K562 (cell line): ENCODE measurements at regions not wholly inside any gene's neighbourhood (a gene's known extent, or its start where the extent isn't known, plus 50 kb on each side); places are given as distances from the start of the nearest gene placed in this dataset.

Experiments
- ATAC-seq: fragments of 200-7000 bp; cut with Tn5 transposase; 3 replicates; pipeline ENCODE4 v1.9.1; 2020; ENCODE audit warnings: moderate library complexity
- BruUV-seq: library from RNA; stranded (reverse); fragments of 400-500 nt; replicated peaks from 2 replicates; lab custom pipeline; 2021; lab: Mats Ljungman, UMichigan
- CTCF ChIA-PET: fragments of 300-600 bp; formaldehyde crosslinking; extraction: SDS; loops from one replicate; lab custom pipeline; 2021; ENCODE audit warnings: low intra/inter-chr PET ratio; lab: Yijun Ruan, JAX
- POLR2A ChIA-PET: fragments of 300-600, 350-650 bp; sonication (Branson Sonifier 250); formaldehyde crosslinking; extraction: SDS; loops from one replicate; lab custom pipeline; 2021; ENCODE audit warnings: antibody characterized with exemption, inconsistent platforms; lab: Yijun Ruan, JAX
- DNase-seq, 4 experiments: peaks; one replicate each; pipeline versions ENCODE4 v3.0.0 to v3.0.0-alpha.2; 2011 to 2018; ENCODE audit warnings: low spot score in 3 of 4, mixed read lengths in 3 of 4; ENCODE audit errors: extremely low read depth in 1 of 4
- FAIRE-seq: peaks from 2 replicates; lab custom pipeline; 2011; peaks lifted over from hg19 to GRCh38; lab: Jason Lieb, UNC
- H2AFZ ChIP-seq: 2 replicates; pipeline ENCODE4 v1.6.0; 2011; ENCODE audit warnings: low read depth, low read length, control low read depth, inconsistent platforms
- H3K27ac ChIP-seq: fragments of 200-600 bp; 3 replicates; pipeline ENCODE4 v1.8.0; 2011; ENCODE audit warnings: low read depth, mild to moderate bottlenecking, control low read depth, inconsistent platforms, low read length, moderate library complexity, mixed read lengths; ENCODE audit errors: extremely low read depth
- H3K27me3 ChIP-seq, 2 experiments: fragments of 300-600 bp in 1 of 2; 2 replicates in 1 of 2; 3 replicates in 1 of 2; pipeline versions ENCODE4 v1.6.0 to v1.8.0; 2011; ENCODE audit warnings: inconsistent platforms in 2 of 2, low read length in 2 of 2, mild to moderate bottlenecking in 1 of 2, mixed read lengths in 1 of 2, moderate library complexity in 1 of 2; ENCODE audit not compliant: control insufficient read depth in 2 of 2, insufficient read depth in 2 of 2
- H3K36me3 ChIP-seq: fragments of 300-600 bp; 3 replicates; pipeline ENCODE4 v1.8.0; 2011; ENCODE audit warnings: mild to moderate bottlenecking, low read length, inconsistent platforms; ENCODE audit not compliant: control insufficient read depth, insufficient read depth
- H3K4me1 ChIP-seq, 2 experiments: fragments of 200-600 bp in 1 of 2; replicated peaks in 1 of 2; 2 replicates in 1 of 2; 3 replicates in 1 of 2; pipeline versions ENCODE4 v1.5.1 to v1.8.0; 2011; ENCODE audit warnings: inconsistent platforms in 2 of 2, low read length in 2 of 2, mild to moderate bottlenecking in 1 of 2, mixed read lengths in 1 of 2, moderate library complexity in 1 of 2; ENCODE audit not compliant: control insufficient read depth in 2 of 2, insufficient read depth in 2 of 2
- H3K4me2 ChIP-seq: 2 replicates; pipeline ENCODE4 v1.6.1; 2011; ENCODE audit warnings: low read length, control low read depth, inconsistent platforms, mixed read lengths; ENCODE audit not compliant: insufficient read depth
- H3K4me3 ChIP-seq: fragments of 200-600 bp; sonication (generic), shearing (Covaris generic); 2 replicates; pipeline ENCODE4 v1.5.1; 2016; ENCODE audit warnings: control low read depth, inconsistent platforms
- H3K79me2 ChIP-seq: fragments of 200-600 bp; 3 replicates; pipeline ENCODE4 v1.8.0; 2011; ENCODE audit warnings: low read length, inconsistent platforms; ENCODE audit not compliant: control insufficient read depth, insufficient read depth
- H3K9ac ChIP-seq, 2 experiments: 2 replicates each; pipeline versions ENCODE4 v1.6.0 to v1.6.1; 2011; ENCODE audit warnings: low read depth in 2 of 2, low read length in 2 of 2, control low read depth in 1 of 2, inconsistent platforms in 1 of 2, mild to moderate bottlenecking in 1 of 2, mixed read lengths in 1 of 2; ENCODE audit not compliant: insufficient read depth in 1 of 2
- H3K9me1 ChIP-seq: one replicate; pipeline ENCODE4 v1.6.0; 2011; ENCODE audit warnings: inconsistent platforms, mild to moderate bottlenecking, low read length, moderate library complexity; ENCODE audit not compliant: control insufficient read depth, insufficient read depth
- H3K9me3 ChIP-seq: replicated peaks from 2 replicates; pipeline ENCODE4 v1.5.1; 2011; ENCODE audit warnings: low read depth, low read length, inconsistent platforms; ENCODE audit not compliant: control insufficient read depth, insufficient read depth
- H4K20me1 ChIP-seq: replicated peaks from 2 replicates; pipeline ENCODE4 v1.6.1; 2011; ENCODE audit warnings: low read length, inconsistent platforms, mixed read lengths; ENCODE audit not compliant: control insufficient read depth, insufficient read depth
- CCNT2 ChIP-seq: IDR thresholded peaks from 2 replicates; pipeline ENCODE4 v1.6.1; 2011; ENCODE audit warnings: borderline replicate concordance, low read depth, mild to moderate bottlenecking, moderate library complexity, mixed read lengths, low read length; ENCODE audit not compliant: insufficient read length; ENCODE audit errors: extremely low read depth
- NEUROD1 ChIP-seq: fragments of 150-350 bp; IDR thresholded peaks from 2 replicates; pipeline ENCODE4 v1.6.1; 2014; ENCODE audit warnings: borderline replicate concordance, low read length, low read depth; ENCODE audit not compliant: partially characterized antibody
- NFYB ChIP-seq: IDR thresholded peaks from 2 replicates; pipeline ENCODE4 v1.6.1; 2011; ENCODE audit warnings: mild to moderate bottlenecking, moderate library complexity; ENCODE audit not compliant: insufficient read length; ENCODE audit errors: extremely low read depth
- NR3C1 ChIP-seq: sonication (generic); formaldehyde crosslinking; IDR thresholded peaks from 2 replicates; pipeline ENCODE4 v1.8.1; 2022; ENCODE audit warnings: missing genetic modification reagents
- TGIF2 ChIP-seq: sonication (generic); formaldehyde crosslinking; IDR thresholded peaks from 2 replicates; pipeline ENCODE4 v1.8.1; 2022; ENCODE audit warnings: mild to moderate bottlenecking, missing genetic modification reagents, moderate library complexity
- TRIM28 ChIP-seq: fragments of 450-650 bp; IDR thresholded peaks from 2 replicates; pipeline ENCODE4 v1.6.1; 2017
- WGBS: fragments of 100-300 bp; shearing (Covaris generic); methylation state at CpG from one replicate; pipeline ENCODE4 v1.1.6; 2016; ENCODE audit warnings: low coverage, mixed read lengths; ENCODE audit not compliant: insufficient coverage; ENCODE audit errors: missing lambda C conversion rate; 5-methylcytosine and 5-hydroxymethylcytosine counted together
- in situ Hi-C: fragments of 300-500 bp; cut with MboI; formaldehyde crosslinking; loops from 4 replicates; pipeline ENCODE4 v1.15.0; 2018; ENCODE audit warnings: inconsistent platforms, mixed read lengths
- intact Hi-C: fragments of 100-400 bp; cut with micrococcal nuclease; formaldehyde crosslinking; loops from 2 replicates; pipeline ENCODE4 v1.14.2; 2022
- TF ChIP-seq, protein P1 (sequence below): conservative IDR thresholded peaks from 2 replicates; pipeline ENCODE4 v1.6.1; 2011; ENCODE audit warnings: low read depth, mild to moderate bottlenecking, low read length; ENCODE audit not compliant: control insufficient read depth

- no peak for TF ChIP-seq TRIM28
- TF ChIP-seq NEUROD1 = no peak
- no peak for TF ChIP-seq NFYB
- TF ChIP-seq CCNT2 = no peak
- TF ChIP-seq TGIF2 (CRISPR knock-in tag) = no peak
- TF ChIP-seq, protein P1, sequence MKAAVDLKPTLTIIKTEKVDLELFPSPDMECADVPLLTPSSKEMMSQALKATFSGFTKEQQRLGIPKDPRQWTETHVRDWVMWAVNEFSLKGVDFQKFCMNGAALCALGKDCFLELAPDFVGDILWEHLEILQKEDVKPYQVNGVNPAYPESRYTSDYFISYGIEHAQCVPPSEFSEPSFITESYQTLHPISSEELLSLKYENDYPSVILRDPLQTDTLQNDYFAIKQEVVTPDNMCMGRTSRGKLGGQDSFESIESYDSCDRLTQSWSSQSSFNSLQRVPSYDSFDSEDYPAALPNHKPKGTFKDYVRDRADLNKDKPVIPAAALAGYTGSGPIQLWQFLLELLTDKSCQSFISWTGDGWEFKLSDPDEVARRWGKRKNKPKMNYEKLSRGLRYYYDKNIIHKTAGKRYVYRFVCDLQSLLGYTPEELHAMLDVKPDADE = no peak
- no peak for TF ChIP-seq NR3C1 (CRISPR knock-in tag)
- FAIRE-seq (no peak), ATAC-seq (no peak), DNase-seq (no peak)
- H3K4me3 ChIP-seq = no peak overlapping the region
- ChIA-PET CTCF (no interaction called here), POLR2A (interaction anchor here (0.8 kb wide), 1 partner anchor 659 kb away, joined by 4 read pairs; no protein-coding TSS in a partner anchor)
- H4K20me1 ChIP-seq = no peaks in the 10 kb centered on the region
- peaks cover 2 to 3% of the 10 kb centered on the region in 2 experiments; a peak in 2 of 5 replicates for H3K27me3 ChIP-seq
- no TSS peak for BruUV-seq
- intact Hi-C loops = no loop called here
- no peak overlapping the region for H2AFZ ChIP-seq
- no peaks in the 10 kb centered on the region for H3K36me3 ChIP-seq
- in situ Hi-C loops = no loop called here
- H3K27ac ChIP-seq = no peak overlapping the region
- no peak overlapping the region for H3K9ac ChIP-seq
- H3K4me2 ChIP-seq = no peak overlapping the region
- H3K9me3 ChIP-seq = no peaks in the 10 kb centered on the region
- WGBS = 4% methylated on average over 3 of the region's 3 CpGs
- H3K9me1 ChIP-seq = no peaks in the 10 kb centered on the region
- no peaks in the 10 kb centered on the region for H3K79me2 ChIP-seq
- H3K4me1 ChIP-seq = no peaks in the 10 kb centered on the region
These were observed 86.0 kb upstream of the FER start for GRCh38 chr5:108661590-108662219.
